H1 (cell line): ENCODE measurements at regions not wholly inside any gene's neighbourhood (a gene's known extent, or its start where the extent isn't known, plus 50 kb on each side); places are given as distances from the start of the nearest gene placed in this dataset.

Experiments used
- CTCF ChIA-PET: fragments of 300-600 bp; sonication (Branson Sonifier 250); formaldehyde crosslinking; loops from one replicate; lab custom pipeline; 2021; ENCODE audit not compliant: partially characterized antibody; lab: Charles Lee
- POLR2A ChIA-PET: fragments of 300-600 bp; sonication (Branson Sonifier 250); formaldehyde crosslinking; loops from one replicate; lab custom pipeline; 2021; ENCODE audit warnings: inconsistent platforms; ENCODE audit not compliant: partially characterized antibody; lab: Charles Lee
- DNase-seq, 2 experiments: peaks; one replicate each; pipeline versions ENCODE4 v3.0.0 to v3.0.0-alpha.2; 2010 to 2022; ENCODE audit warnings: low spot score in 2 of 2, low read depth in 1 of 2, mixed read lengths in 1 of 2
- FAIRE-seq: peaks from 2 replicates; lab custom pipeline; 2011; peaks lifted over from hg19 to GRCh38; lab: Jason Lieb, UNC
- H2AFZ ChIP-seq: 2 replicates; pipeline ENCODE4 v1.8.1; 2012; ENCODE audit warnings: low read length, inconsistent platforms
- H2AK5ac ChIP-seq: 2 replicates; pipeline ENCODE4 v1.6.1; 2013; ENCODE audit warnings: low read depth, low read length
- H2BK120ac ChIP-seq: replicated peaks from 2 replicates; pipeline ENCODE3; 2013; ENCODE audit warnings: low read depth, low read length, inconsistent platforms
- H2BK12ac ChIP-seq: 2 replicates; pipeline ENCODE4 v1.6.1; 2013; ENCODE audit warnings: low read depth, low read length
- H2BK15ac ChIP-seq: 2 replicates; pipeline ENCODE4 v1.6.1; 2013; ENCODE audit warnings: low read length
- H2BK20ac ChIP-seq: 2 replicates; pipeline ENCODE4 v1.6.1; 2013; ENCODE audit warnings: low read length
- H2BK5ac ChIP-seq: 2 replicates; pipeline ENCODE4 v1.6.1; 2013; ENCODE audit warnings: low read depth, low read length
- H3K14ac ChIP-seq: 2 replicates; pipeline ENCODE4 v1.6.1; 2013; ENCODE audit warnings: inconsistent platforms; ENCODE audit not compliant: insufficient read length
- H3K18ac ChIP-seq: 2 replicates; pipeline ENCODE4 v1.6.1; 2013; ENCODE audit warnings: low read length; ENCODE audit errors: extremely low read depth
- H3K23ac ChIP-seq: 2 replicates; pipeline ENCODE4 v1.6.1; 2013; ENCODE audit warnings: inconsistent platforms; ENCODE audit not compliant: insufficient read length
- H3K23me2 ChIP-seq: 2 replicates; pipeline ENCODE4 v1.6.1; 2013; ENCODE audit warnings: low read depth, low read length
- H3K27ac ChIP-seq: 2 replicates; pipeline ENCODE4 v1.6.1; 2011; ENCODE audit warnings: low read depth, low read length, inconsistent platforms
- H3K27me3 ChIP-seq, 4 experiments: replicated peaks in 1 of 4; 1 replicate in 1 of 4; 2 replicates in 3 of 4; pipeline versions ENCODE4 v1.6.1 to v1.8.1; 2011 to 2013; ENCODE audit warnings: low read length in 3 of 4, mild to moderate bottlenecking in 3 of 4, inconsistent platforms in 2 of 4, mixed read lengths in 2 of 4, moderate library complexity in 1 of 4; ENCODE audit not compliant: control insufficient read depth in 3 of 4, insufficient read depth in 3 of 4; ENCODE audit errors: extremely low read depth in 1 of 4
- H3K36me3 ChIP-seq, 4 experiments: 2 replicates each; pipeline versions ENCODE4 v1.6.1 to v1.8.1; 2011 to 2013; ENCODE audit warnings: mild to moderate bottlenecking in 4 of 4, low read length in 3 of 4, moderate library complexity in 2 of 4, control low read depth in 1 of 4, inconsistent platforms in 1 of 4; ENCODE audit not compliant: insufficient read depth in 4 of 4, control insufficient read depth in 2 of 4
- H3K4ac ChIP-seq: replicated peaks from 2 replicates; pipeline ENCODE3; 2013; ENCODE audit warnings: low read length, low read depth, mixed read lengths, inconsistent platforms; ENCODE audit not compliant: insufficient read length
- H3K4me1 ChIP-seq, 4 experiments: replicated peaks in 1 of 4; 1 replicate in 1 of 4; 2 replicates in 3 of 4; pipeline versions ENCODE4 v1.6.1 to v1.8.1; 2011 to 2013; ENCODE audit warnings: low read length in 3 of 4, inconsistent platforms in 2 of 4, mixed read lengths in 1 of 4; ENCODE audit not compliant: insufficient read depth in 4 of 4, control insufficient read depth in 3 of 4
- H3K4me2 ChIP-seq, 2 experiments: 2 replicates each; pipeline versions ENCODE4 v1.6.1 to v1.8.1; 2011 to 2013; ENCODE audit warnings: low read depth in 2 of 2, low read length in 2 of 2, control low read depth in 1 of 2, inconsistent platforms in 1 of 2, mild to moderate bottlenecking in 1 of 2; ENCODE audit not compliant: insufficient read depth in 1 of 2
- H3K4me3 ChIP-seq, 4 experiments: fragments of 200-600, 300-600 bp in 1 of 4; sonication (generic), shearing (Covaris generic), sonication (Bioruptor Twin) in 1 of 4; 2 replicates each; pipeline versions ENCODE4 v1.5.1 to v1.8.1; 2011 to 2016; ENCODE audit warnings: low read length in 4 of 4, low read depth in 3 of 4, control low read depth in 2 of 4, inconsistent platforms in 2 of 4, mild to moderate bottlenecking in 2 of 4, mixed read lengths in 1 of 4, moderate library complexity in 1 of 4; ENCODE audit not compliant: insufficient read depth in 2 of 4; ENCODE audit errors: extremely low read depth in 1 of 4
- H3K56ac ChIP-seq: replicated peaks from 2 replicates; pipeline ENCODE3; 2013; ENCODE audit warnings: low read depth, mild to moderate bottlenecking, mixed read lengths, low read length, inconsistent platforms; ENCODE audit not compliant: insufficient read length
- H3K79me1 ChIP-seq: 2 replicates; pipeline ENCODE4 v1.6.1; 2013; ENCODE audit warnings: low read depth, low read length, control low read depth
- H3K79me2 ChIP-seq, 2 experiments: 2 replicates each; pipeline versions ENCODE4 v1.6.1 to v1.8.1; 2012 to 2013; ENCODE audit warnings: low read length in 2 of 2, mild to moderate bottlenecking in 2 of 2, inconsistent platforms in 1 of 2; ENCODE audit not compliant: insufficient read depth in 2 of 2, control insufficient read depth in 1 of 2
- H3K9ac ChIP-seq, 4 experiments: replicated peaks in 1 of 4; 1 replicate in 1 of 4; 2 replicates in 3 of 4; pipeline versions ENCODE4 v1.6.1 to v1.8.1; 2011 to 2013; ENCODE audit warnings: low read depth in 3 of 4, low read length in 3 of 4, control low read depth in 2 of 4, mild to moderate bottlenecking in 2 of 4, moderate library complexity in 2 of 4, inconsistent platforms in 1 of 4; ENCODE audit errors: extremely low read depth in 1 of 4
- H3K9me3 ChIP-seq, 2 experiments: 2 replicates each; pipeline versions ENCODE4 v1.6.1 to v1.8.1; 2012 to 2013; ENCODE audit warnings: mild to moderate bottlenecking in 2 of 2, moderate library complexity in 2 of 2, control low read depth in 1 of 2, inconsistent platforms in 1 of 2, low read depth in 1 of 2, low read length in 1 of 2, mixed read lengths in 1 of 2; ENCODE audit not compliant: insufficient read depth in 2 of 2
- H4K20me1 ChIP-seq, 2 experiments: replicated peaks in 1 of 2; 2 replicates each; pipeline versions ENCODE3 to v1.8.1; 2011 to 2013; ENCODE audit warnings: inconsistent platforms in 2 of 2, low read length in 2 of 2, mild to moderate bottlenecking in 1 of 2; ENCODE audit not compliant: insufficient read depth in 2 of 2, control insufficient read depth in 1 of 2
- H4K5ac ChIP-seq: 2 replicates; pipeline ENCODE4 v1.6.1; 2013; ENCODE audit warnings: low read length, low read depth, mixed read lengths, inconsistent platforms; ENCODE audit not compliant: insufficient read length
- H4K8ac ChIP-seq: 2 replicates; pipeline ENCODE4 v1.8.0; 2013; ENCODE audit warnings: mild to moderate bottlenecking, moderate library complexity, low read length, inconsistent platforms; ENCODE audit not compliant: insufficient read depth; ENCODE audit errors: extremely low read depth
- H4K91ac ChIP-seq: replicated peaks from 2 replicates; pipeline ENCODE3; 2013; ENCODE audit warnings: low read length, mixed read lengths, inconsistent platforms; ENCODE audit not compliant: insufficient read length
- BRCA1 ChIP-seq: IDR thresholded peaks from 2 replicates; pipeline ENCODE4 v1.6.1; 2012; ENCODE audit warnings: low read depth, low read length, improper control_type of control experiment
- CEBPB ChIP-seq: IDR thresholded peaks from 2 replicates; pipeline ENCODE4 v1.6.1; 2012; ENCODE audit warnings: low read depth, low read length
- NRF1 ChIP-seq: IDR thresholded peaks from 2 replicates; pipeline ENCODE4 v1.6.1; 2011; ENCODE audit warnings: mild to moderate bottlenecking, low read depth, low read length, improper control_type of control experiment
- POLR2A ChIP-seq, 2 experiments: IDR thresholded peaks; 1 replicate in 1 of 2; 2 replicates in 1 of 2; pipeline ENCODE4 v1.6.1; 2011; ENCODE audit warnings: low read depth in 2 of 2, low read length in 2 of 2, mild to moderate bottlenecking in 2 of 2; ENCODE audit errors: control extremely low read depth in 1 of 2
- RBBP5 ChIP-seq: IDR thresholded peaks from 2 replicates; pipeline ENCODE4 v1.7.1; 2012; ENCODE audit warnings: low read depth, mild to moderate bottlenecking, inconsistent platforms, low read length, moderate library complexity, borderline replicate concordance
- RNF2 ChIP-seq: fragments of 200-900, 300-1000 bp; sonication (generic); IDR thresholded peaks from 2 replicates; pipeline ENCODE4 v1.7.1; 2016; ENCODE audit warnings: borderline replicate concordance, low read depth, mild to moderate bottlenecking, antibody characterized with exemption, low read length; ENCODE audit not compliant: poor library complexity, severe bottlenecking; ENCODE audit errors: missing control alignments
- SAP30 ChIP-seq: fragments of 300-600 bp; sonication (generic); IDR thresholded peaks from 2 replicates; pipeline ENCODE4 v1.7.1; 2012; ENCODE audit warnings: low read length, moderate library complexity, mild to moderate bottlenecking, inconsistent platforms; ENCODE audit not compliant: insufficient read depth, insufficient replicate concordance
- SIRT6 ChIP-seq: IDR thresholded peaks from one replicate; pipeline ENCODE4 v1.7.1; 2012; ENCODE audit warnings: low read length, inconsistent platforms
- TEAD4 ChIP-seq: IDR thresholded peaks from 2 replicates; pipeline ENCODE4 v1.6.1; 2012; ENCODE audit warnings: low read depth, low read length, inconsistent platforms, mixed read lengths
- TF ChIP-seq, protein P1 (sequence below): IDR thresholded peaks from 2 replicates; pipeline ENCODE4 v1.6.1; 2012; ENCODE audit warnings: inconsistent platforms
- TF ChIP-seq, protein P2 (sequence below): IDR thresholded peaks from 2 replicates; pipeline ENCODE4 v1.6.1; 2011; ENCODE audit warnings: low read depth, mild to moderate bottlenecking, low read length; ENCODE audit not compliant: insufficient read depth
- TF ChIP-seq, protein P3 (sequence below): IDR thresholded peaks from 2 replicates; pipeline ENCODE4 v1.6.1; 2011; ENCODE audit warnings: low read length, improper control_type of control experiment
- TF ChIP-seq, protein P4 (sequence below): IDR thresholded peaks from 2 replicates; pipeline ENCODE4 v1.6.1; 2012; ENCODE audit warnings: inconsistent platforms

DNA sequence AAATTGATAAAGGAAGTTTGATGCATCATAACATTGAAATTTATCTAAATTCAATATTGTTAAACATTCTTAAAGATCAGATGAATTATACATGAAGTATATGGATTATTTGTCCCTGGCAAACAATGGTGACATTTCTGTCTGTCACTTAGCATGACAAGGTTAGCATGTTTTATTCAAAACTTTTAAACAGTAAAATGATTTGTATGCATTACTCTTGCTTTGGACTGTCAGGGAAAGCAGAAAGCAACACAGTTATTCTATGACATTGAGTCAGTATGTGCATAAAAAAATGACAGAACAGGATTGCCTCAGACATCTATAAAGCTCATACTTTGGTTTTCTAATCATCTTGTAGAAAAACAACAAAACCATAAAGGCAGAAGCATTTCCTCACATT lies 193.7 kb downstream of the IZUMO3 start:
- FAIRE-seq: no peak
- Histone ChIP-seq H2BK120ac (no peak overlapping the region), H3K79me1 (no peaks in the 10 kb centered on the region), H3K23me2 (no peaks in the 10 kb centered on the region), H3K36me3 (no peaks in the 10 kb centered on the region; a peak in 1 of 8 replicates), H2AK5ac (no peak overlapping the region), H3K79me2 (no peaks in the 10 kb centered on the region), H3K18ac (no peak overlapping the region), H3K9ac (no peak overlapping the region), H3K23ac (no peak overlapping the region), H2BK15ac (no peak overlapping the region), H3K4ac (no peak overlapping the region), H3K4me2 (no peak overlapping the region), H3K27ac (no peak overlapping the region), H2BK12ac (no peak overlapping the region), H4K20me1 (no peaks in the 10 kb centered on the region), H3K9me3 (peaks cover 2 to 4% of the 10 kb centered on the region in 2 experiments; a peak in 2 of 4 replicates), H3K4me1 (no peaks in the 10 kb centered on the region), H3K14ac (no peak overlapping the region), H3K56ac (no peak overlapping the region), H3K4me3 (no peak overlapping the region), H4K8ac (no peak overlapping the region), H2BK20ac (no peak overlapping the region), H2AFZ (no peak overlapping the region), H4K5ac (no peak overlapping the region), H3K27me3 (no peaks in the 10 kb centered on the region), H2BK5ac (no peak overlapping the region), H4K91ac (no peak overlapping the region)
- POLR2A ChIA-PET: no interaction called here
- CTCF ChIA-PET: interaction anchor here (1.4 to 1.6 kb wide), 2 partner anchors 10 to 18 kb away, joined by 4 read pairs; no protein-coding TSS in a partner anchor
- no peak for DNase-seq
- TF ChIP-seq TEAD4 (no peak), BRCA1 (no peak), POLR2A (IDR thresholded peaks at IDR 0.05; ENCODE audit: control extremely low read depth in 1 of 2, low read depth in 2 of 2, low read length in 2 of 2) (no peak), RNF2 (no peak), SIRT6 (no peak), CEBPB (no peak), NRF1 (no peak), RBBP5 (no peak), SAP30 (no peak)
- TF ChIP-seq, protein P1, sequence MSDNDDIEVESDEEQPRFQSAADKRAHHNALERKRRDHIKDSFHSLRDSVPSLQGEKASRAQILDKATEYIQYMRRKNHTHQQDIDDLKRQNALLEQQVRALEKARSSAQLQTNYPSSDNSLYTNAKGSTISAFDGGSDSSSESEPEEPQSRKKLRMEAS: no peak
- TF ChIP-seq, protein P2, sequence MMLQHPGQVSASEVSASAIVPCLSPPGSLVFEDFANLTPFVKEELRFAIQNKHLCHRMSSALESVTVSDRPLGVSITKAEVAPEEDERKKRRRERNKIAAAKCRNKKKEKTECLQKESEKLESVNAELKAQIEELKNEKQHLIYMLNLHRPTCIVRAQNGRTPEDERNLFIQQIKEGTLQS: no peak
- TF ChIP-seq, protein P3, sequence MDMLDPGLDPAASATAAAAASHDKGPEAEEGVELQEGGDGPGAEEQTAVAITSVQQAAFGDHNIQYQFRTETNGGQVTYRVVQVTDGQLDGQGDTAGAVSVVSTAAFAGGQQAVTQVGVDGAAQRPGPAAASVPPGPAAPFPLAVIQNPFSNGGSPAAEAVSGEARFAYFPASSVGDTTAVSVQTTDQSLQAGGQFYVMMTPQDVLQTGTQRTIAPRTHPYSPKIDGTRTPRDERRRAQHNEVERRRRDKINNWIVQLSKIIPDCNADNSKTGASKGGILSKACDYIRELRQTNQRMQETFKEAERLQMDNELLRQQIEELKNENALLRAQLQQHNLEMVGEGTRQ: no peak
- TF ChIP-seq, protein P4, sequence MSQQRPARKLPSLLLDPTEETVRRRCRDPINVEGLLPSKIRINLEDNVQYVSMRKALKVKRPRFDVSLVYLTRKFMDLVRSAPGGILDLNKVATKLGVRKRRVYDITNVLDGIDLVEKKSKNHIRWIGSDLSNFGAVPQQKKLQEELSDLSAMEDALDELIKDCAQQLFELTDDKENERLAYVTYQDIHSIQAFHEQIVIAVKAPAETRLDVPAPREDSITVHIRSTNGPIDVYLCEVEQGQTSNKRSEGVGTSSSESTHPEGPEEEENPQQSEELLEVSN: no peak
